ENCODE measurements at regions not wholly inside any gene's neighbourhood (a gene's known extent, or its start where the extent isn't known, plus 50 kb on each side); places are given as distances from the start of the nearest gene placed in this dataset.

- no peak for TF ChIP-seq POLR2A (IDR thresholded peaks at IDR 0.05)
- no peak for TF ChIP-seq CTCF (IDR thresholded peaks at IDR 0.05 in 4 of 5, conservative IDR thresholded peaks at IDR 0.05 in 1 of 5)
These were observed 92.3 kb upstream of the SPATA31C2 start for GRCh38 chr9:88230612-88231011.

All from gastrocnemius medialis (tissue), 4 donors.